GM23338 (cell line): ENCODE measurements at regions not wholly inside any gene's neighbourhood (a gene's known extent, or its start where the extent isn't known, plus 50 kb on each side); places are given as distances from the start of the nearest gene placed in this dataset.

Experiments used
- ATAC-seq: fragments of 200-7000 bp; cut with Tn5 transposase; 3 replicates; pipeline ENCODE4 v1.9.1; 2020
- DNase-seq: peaks from one replicate; pipeline ENCODE4 v3.0.0-alpha.2; 2015; ENCODE audit warnings: low spot score
- H2AFZ ChIP-seq: fragments of 200-600 bp; sonication (generic); 2 replicates; pipeline ENCODE4 v1.8.0; 2016; ENCODE audit warnings: antibody characterized with exemption, mild to moderate bottlenecking, moderate library complexity
- H3F3A ChIP-seq: fragments of 200-600 bp; sonication (generic); replicated peaks from 2 replicates; pipeline ENCODE4 v1.8.0; 2017; ENCODE audit warnings: antibody characterized with exemption, mixed run types, low read depth
- H3K27ac ChIP-seq: fragments of 200-600 bp; sonication (generic); 2 replicates; pipeline ENCODE4 v1.6.1; 2016; ENCODE audit warnings: low read depth
- H3K27me3 ChIP-seq: fragments of 200-600 bp; sonication (generic); 2 replicates; pipeline ENCODE4 v1.8.0; 2016; ENCODE audit warnings: mild to moderate bottlenecking, mixed run types, moderate library complexity; ENCODE audit not compliant: insufficient read depth
- H3K36me3 ChIP-seq: fragments of 200-600 bp; sonication (generic); 2 replicates; pipeline ENCODE4 v1.8.0; 2016; ENCODE audit warnings: mild to moderate bottlenecking; ENCODE audit not compliant: insufficient read depth
- H3K4me1 ChIP-seq: fragments of 200-600 bp; sonication (generic); 2 replicates; pipeline ENCODE4 v1.8.0; 2016; ENCODE audit warnings: mild to moderate bottlenecking, moderate library complexity; ENCODE audit not compliant: insufficient read depth
- H3K4me2 ChIP-seq: fragments of 200-600 bp; sonication (generic); 2 replicates; pipeline ENCODE4 v1.7.1; 2017; ENCODE audit warnings: mixed run types
- H3K4me3 ChIP-seq: fragments of 200-600 bp; sonication (generic); 2 replicates; pipeline ENCODE4 v1.6.1; 2016; ENCODE audit warnings: mixed run types
- H3K79me2 ChIP-seq: fragments of 200-600 bp; sonication (generic); replicated peaks from 2 replicates; pipeline ENCODE4 v1.8.0; 2017; ENCODE audit warnings: mild to moderate bottlenecking; ENCODE audit not compliant: insufficient read depth
- H3K9me2 ChIP-seq: fragments of 200-600 bp; sonication (generic); 2 replicates; pipeline ENCODE4 v1.8.0; 2017; ENCODE audit not compliant: insufficient read depth
- H4K20me1 ChIP-seq: fragments of 200-600 bp; sonication (generic); replicated peaks from 2 replicates; pipeline ENCODE4 v1.8.0; 2017; ENCODE audit warnings: mild to moderate bottlenecking; ENCODE audit not compliant: insufficient read depth
- H3K27ac Mint-ChIP-seq: 2 replicates; pipeline ENCODE4 v1.8.0; 2020; ENCODE audit warnings: inconsistent platforms, mild to moderate bottlenecking, moderate library complexity, mixed read lengths
- H3K27me3 Mint-ChIP-seq: 3 replicates; pipeline ENCODE4 v1.8.0; 2022; ENCODE audit warnings: low read depth, mild to moderate bottlenecking, moderate library complexity, mixed read lengths, inconsistent platforms; ENCODE audit not compliant: insufficient read depth, poor library complexity
- H3K36me3 Mint-ChIP-seq: 3 replicates; pipeline ENCODE4 v1.8.0; 2021; ENCODE audit warnings: low read depth, mild to moderate bottlenecking, inconsistent platforms, moderate library complexity, mixed read lengths
- H3K4me1 Mint-ChIP-seq: 3 replicates; pipeline ENCODE4 v1.8.0; 2020; ENCODE audit warnings: mild to moderate bottlenecking, inconsistent platforms, mixed read lengths
- H3K4me3 Mint-ChIP-seq: 3 replicates; pipeline ENCODE4 v1.8.0; 2021; ENCODE audit warnings: moderate library complexity, mild to moderate bottlenecking, inconsistent platforms, mixed read lengths
- H3K9me3 Mint-ChIP-seq: 3 replicates; pipeline ENCODE4 v1.8.0; 2020; ENCODE audit warnings: moderate library complexity, mild to moderate bottlenecking, inconsistent platforms, mixed read lengths
- CREB1 ChIP-seq: fragments of 250-450 bp; sonication (Bioruptor Pico); IDR thresholded peaks from 2 replicates; pipeline ENCODE4 v1.5.0; 2020; ENCODE audit warnings: low read depth, mild to moderate bottlenecking, moderate library complexity
- CTCF ChIP-seq, 2 experiments: fragments of 200-600 bp in 1 of 2; sonication (generic) in 1 of 2; conservative IDR thresholded peaks; 2 replicates each; pipeline versions ENCODE4 v1.5.1 to v1.6.1; 2016 to 2017; ENCODE audit warnings: antibody characterized with exemption in 2 of 2, low read depth in 2 of 2, mild to moderate bottlenecking in 2 of 2, moderate library complexity in 1 of 2
- ETS1 ChIP-seq: IDR thresholded peaks from 2 replicates; pipeline ENCODE4 v1.6.1; 2016; ENCODE audit warnings: antibody characterized with exemption
- EZH2 ChIP-seq: fragments of 200-600 bp; sonication (generic); IDR thresholded peaks from one replicate; pipeline ENCODE4 v1.8.0; 2017; ENCODE audit warnings: antibody characterized with exemption, mild to moderate bottlenecking, low read depth; ENCODE audit not compliant: unreplicated experiment
- EZH2phosphoT487 ChIP-seq: fragments of 200-600 bp; sonication (generic); IDR thresholded peaks from one replicate; pipeline ENCODE4 v1.8.1; 2018; ENCODE audit warnings: antibody characterized with exemption; ENCODE audit not compliant: unreplicated experiment
- JUNB ChIP-seq: IDR thresholded peaks from one replicate; pipeline ENCODE4 v1.6.1; 2016; ENCODE audit warnings: antibody characterized with exemption; ENCODE audit not compliant: unreplicated experiment
- NANOG ChIP-seq: IDR thresholded peaks from 2 replicates; pipeline ENCODE4 v1.6.1; 2016; ENCODE audit warnings: antibody characterized with exemption, borderline replicate concordance
- POLR2AphosphoS5 ChIP-seq: IDR thresholded peaks from 2 replicates; pipeline ENCODE4 v1.6.1; 2016; ENCODE audit warnings: antibody characterized with exemption, low read depth
- REST ChIP-seq: IDR thresholded peaks from one replicate; pipeline ENCODE4 v1.6.1; 2018; ENCODE audit warnings: antibody characterized with exemption; ENCODE audit not compliant: unreplicated experiment
- STAT1 ChIP-seq: IDR thresholded peaks from one replicate; pipeline ENCODE4 v1.6.1; 2016; ENCODE audit warnings: antibody characterized with exemption; ENCODE audit not compliant: unreplicated experiment
- ZNF114 ChIP-seq: fragments of 250-450 bp; sonication (Bioruptor Pico); IDR thresholded peaks from 2 replicates; pipeline ENCODE4 v1.5.0; 2020; ENCODE audit warnings: mild to moderate bottlenecking, moderate library complexity
- ZNF331 ChIP-seq: fragments of 250-450 bp; sonication (Bioruptor Pico); IDR thresholded peaks from 2 replicates; pipeline ENCODE4 v1.5.0; 2020; ENCODE audit warnings: low read depth, mild to moderate bottlenecking, moderate library complexity
- ZNF462 ChIP-seq: fragments of 250-450 bp; sonication (Bioruptor Pico); IDR thresholded peaks from 2 replicates; pipeline ENCODE4 v1.5.0; 2020; ENCODE audit warnings: mild to moderate bottlenecking, moderate library complexity

- Mint-ChIP-seq H3K36me3 (peaks cover 20% of the 10 kb centered on the region; the same call in 2 of the 3 replicates), H3K27me3 (peaks cover 4% of the 10 kb centered on the region), H3K9me3 (peaks cover 23% of the 10 kb centered on the region), H3K27ac (peak overlapping the region; percentile 93), H3K4me1 (peaks cover 14% of the 10 kb centered on the region; the same call in 2 of the 3 replicates), H3K4me3 (0 out of 3 replicates have a peak overlapping the region, but pooled peaks have one; percentile 22)
- H3F3A ChIP-seq, result no peaks in the 10 kb centered on the region
- H3K4me1 ChIP-seq, result peaks cover 12% of the 10 kb centered on the region; the same call in 1 of the 2 replicates
- ATAC-seq (peak; percentile 99), DNase-seq (peak; percentile 61)
- no peaks in the 10 kb centered on the region for H4K20me1 ChIP-seq
- peak overlapping the region; percentile 16; the same call in 1 of the 2 replicates for H3K4me2 ChIP-seq
- H3K9me2 ChIP-seq, result no peaks in the 10 kb centered on the region
- no peak overlapping the region; the same call in 1 of the 2 replicates for H2AFZ ChIP-seq
- TF ChIP-seq CREB1, result no peak
- TF ChIP-seq EZH2phosphoT487, result no peak
- TF ChIP-seq NANOG, result no peak
- no peak for TF ChIP-seq REST
- no peak for TF ChIP-seq ZNF114
- no peak for TF ChIP-seq POLR2AphosphoS5
- no peak for TF ChIP-seq STAT1
- TF ChIP-seq ETS1, result no peak
- TF ChIP-seq EZH2, result no peak
- no peak for TF ChIP-seq ZNF331 (CRISPR knock-in tag)
- no peak for TF ChIP-seq CTCF (conservative IDR thresholded peaks at IDR 0.05; ENCODE audit: low read depth in 2 of 2)
- no peak for TF ChIP-seq ZNF462 (CRISPR knock-in tag)
- no peak for TF ChIP-seq JUNB
- H3K27me3 ChIP-seq, result no peaks in the 10 kb centered on the region
- no peaks in the 10 kb centered on the region for H3K36me3 ChIP-seq
- no peak overlapping the region for H3K4me3 ChIP-seq
- H3K27ac ChIP-seq, result peak overlapping the region; percentile 84; the same call in 1 of the 2 replicates
- no peaks in the 10 kb centered on the region for H3K79me2 ChIP-seq
Observed at GRCh38 chrY:12984637-12985344, 80.1 kb downstream of the DDX3Y start.
